ENCODE measurements at regions not wholly inside any gene's neighbourhood (a gene's known extent, or its start where the extent isn't known, plus 50 kb on each side); places are given as distances from the start of the nearest gene placed in this dataset.

- Histone ChIP-seq H3K4me2 (ENCODE audit: low read length) (no peak overlapping the region), H3K4me1 (ENCODE audit: low read length) (no peaks in the 10 kb centered on the region), H2AFZ (ENCODE audit: low read depth, low read length) (no peak overlapping the region), H3K79me2 (ENCODE audit: low read length) (no peaks in the 10 kb centered on the region), H3K36me3 (replicated peaks; ENCODE audit: low read depth, low read length) (no peaks in the 10 kb centered on the region), H3K27me3 (ENCODE audit: low read depth, low read length) (no peaks in the 10 kb centered on the region), H3K9ac (ENCODE audit: low read length) (no peak overlapping the region), H3K9me3 (ENCODE audit: insufficient read depth, low read length) (no peaks in the 10 kb centered on the region), H3K4me3 (ENCODE audit: low read length) (no peak overlapping the region), H4K20me1 (ENCODE audit: insufficient read depth, low read length) (no peaks in the 10 kb centered on the region), H3K27ac (ENCODE audit: low read length) (no peak overlapping the region)
- TF ChIP-seq CTCF (IDR thresholded peaks at IDR 0.05; ENCODE audit: low read depth, low read length) (no peak), EZH2phosphoT487 (IDR thresholded peaks at IDR 0.05; ENCODE audit: low read depth) (no peak)
These were observed 565.2 kb downstream of the CCDC171 start for GRCh38 chr9:16118043-16118442.

- Histone ChIP-seq H3K36me3 (replicated peaks; ENCODE audit: low read depth, low read length) (no peaks in the 10 kb centered on the region), H3K79me2 (ENCODE audit: low read length) (no peaks in the 10 kb centered on the region), H3K9ac (ENCODE audit: low read length) (no peak overlapping the region), H3K4me3 (ENCODE audit: low read length) (no peak overlapping the region), H3K4me2 (ENCODE audit: low read length) (no peak overlapping the region), H3K27me3 (ENCODE audit: low read depth, low read length) (no peaks in the 10 kb centered on the region), H2AFZ (ENCODE audit: low read depth, low read length) (no peak overlapping the region), H4K20me1 (ENCODE audit: insufficient read depth, low read length) (no peaks in the 10 kb centered on the region), H3K4me1 (ENCODE audit: low read length) (no peaks in the 10 kb centered on the region), H3K9me3 (ENCODE audit: insufficient read depth, low read length) (no peaks in the 10 kb centered on the region), H3K27ac (ENCODE audit: low read length) (no peak overlapping the region)
- no peak for TF ChIP-seq EZH2phosphoT487 (IDR thresholded peaks at IDR 0.05; ENCODE audit: low read depth)
- TF ChIP-seq CTCF (IDR thresholded peaks at IDR 0.05; ENCODE audit: low read depth, low read length) = no peak
These were observed 566.7 kb downstream of the CCDC171 start for GRCh38 chr9:16119261-16120230.

GRCh38 chr9:16120231-16120641, 567.4 kb downstream of the CCDC171 start:
- Histone ChIP-seq H2AFZ (ENCODE audit: low read depth, low read length) (no peak overlapping the region), H3K9ac (ENCODE audit: low read length) (no peak overlapping the region), H3K4me3 (ENCODE audit: low read length) (no peak overlapping the region), H3K9me3 (ENCODE audit: insufficient read depth, low read length) (no peaks in the 10 kb centered on the region), H3K36me3 (replicated peaks; ENCODE audit: low read depth, low read length) (no peaks in the 10 kb centered on the region), H3K27ac (ENCODE audit: low read length) (no peak overlapping the region), H3K4me1 (ENCODE audit: low read length) (no peaks in the 10 kb centered on the region), H4K20me1 (ENCODE audit: insufficient read depth, low read length) (no peaks in the 10 kb centered on the region), H3K79me2 (ENCODE audit: low read length) (no peaks in the 10 kb centered on the region), H3K27me3 (ENCODE audit: low read depth, low read length) (no peaks in the 10 kb centered on the region), H3K4me2 (ENCODE audit: low read length) (no peak overlapping the region)
- no peak for TF ChIP-seq CTCF (IDR thresholded peaks at IDR 0.05; ENCODE audit: low read depth, low read length)
- TF ChIP-seq EZH2phosphoT487 (IDR thresholded peaks at IDR 0.05; ENCODE audit: low read depth) = no peak

- Histone ChIP-seq H3K4me1 (ENCODE audit: low read length) (no peaks in the 10 kb centered on the region), H3K4me3 (ENCODE audit: low read length) (no peak overlapping the region), H3K27me3 (ENCODE audit: low read depth, low read length) (no peaks in the 10 kb centered on the region), H3K9me3 (ENCODE audit: insufficient read depth, low read length) (no peaks in the 10 kb centered on the region), H3K4me2 (ENCODE audit: low read length) (no peak overlapping the region), H3K36me3 (replicated peaks; ENCODE audit: low read depth, low read length) (no peaks in the 10 kb centered on the region), H4K20me1 (ENCODE audit: insufficient read depth, low read length) (no peaks in the 10 kb centered on the region), H2AFZ (ENCODE audit: low read depth, low read length) (no peak overlapping the region), H3K9ac (ENCODE audit: low read length) (no peak overlapping the region), H3K79me2 (ENCODE audit: low read length) (no peaks in the 10 kb centered on the region), H3K27ac (ENCODE audit: low read length) (no peak overlapping the region)
- TF ChIP-seq CTCF (IDR thresholded peaks at IDR 0.05; ENCODE audit: low read depth, low read length) = no peak
- TF ChIP-seq EZH2phosphoT487 (IDR thresholded peaks at IDR 0.05; ENCODE audit: low read depth) = no peak
These were observed 567.9 kb downstream of the CCDC171 start for GRCh38 chr9:16120727-16121126.

All from OCI-LY3 (cell line).